Central memory CD4-positive, alpha-beta T cell (primary cell): ENCODE measurements at regions not wholly inside any gene's neighbourhood (a gene's known extent, or its start where the extent isn't known, plus 50 kb on each side); places are given as distances from the start of the nearest gene placed in this dataset.
"Not testable (repeated sequence)": the region's sequence is repeated elsewhere in the genome, so short reads cannot be mapped to it uniquely, and the experiment has no call there.

Experiments used
- DNase-seq: peaks from one replicate; pipeline ENCODE4 v3.0.0; 2022

DNA sequence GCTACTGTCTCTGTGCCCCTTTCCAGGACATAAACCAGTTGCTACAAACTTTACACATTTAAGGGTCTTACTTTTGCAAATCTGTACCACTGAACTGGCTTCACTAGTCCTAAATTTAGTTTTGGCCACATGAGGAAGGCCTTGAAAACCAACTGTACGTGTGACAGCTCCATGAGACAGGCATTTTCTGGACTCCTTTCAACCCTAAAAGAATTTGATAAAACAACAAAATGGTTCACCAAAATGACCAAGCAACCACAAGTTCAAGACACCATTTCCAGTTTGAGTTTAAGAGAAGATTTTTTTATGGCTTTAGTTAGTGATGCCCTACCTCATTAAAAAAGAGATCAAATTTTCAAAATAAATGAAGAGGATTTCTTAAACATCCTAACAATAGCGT lies 246.4 kb downstream of the ZNF674 start:
- DNase-seq: no peak

DNA sequence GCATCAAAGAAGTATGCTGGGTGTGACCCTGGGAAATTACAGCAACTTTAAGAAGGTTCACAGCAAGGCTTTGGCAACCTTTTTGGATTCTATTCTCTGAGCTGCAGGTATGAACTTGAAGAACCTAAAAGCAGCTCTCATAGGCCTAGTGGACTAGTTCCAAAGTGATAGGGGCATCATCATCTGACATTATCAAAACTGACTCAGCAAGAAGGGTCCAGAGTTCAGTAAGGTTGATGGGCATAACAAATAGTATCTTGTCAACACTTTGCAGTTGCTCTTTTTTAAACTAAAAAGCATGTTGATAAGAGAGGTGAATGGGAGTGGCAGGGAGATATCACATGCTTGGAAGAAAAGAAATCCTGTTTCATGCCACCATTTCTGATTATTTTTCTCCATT lies 249.3 kb downstream of the ZNF674 start:
- no peak for DNase-seq

DNA sequence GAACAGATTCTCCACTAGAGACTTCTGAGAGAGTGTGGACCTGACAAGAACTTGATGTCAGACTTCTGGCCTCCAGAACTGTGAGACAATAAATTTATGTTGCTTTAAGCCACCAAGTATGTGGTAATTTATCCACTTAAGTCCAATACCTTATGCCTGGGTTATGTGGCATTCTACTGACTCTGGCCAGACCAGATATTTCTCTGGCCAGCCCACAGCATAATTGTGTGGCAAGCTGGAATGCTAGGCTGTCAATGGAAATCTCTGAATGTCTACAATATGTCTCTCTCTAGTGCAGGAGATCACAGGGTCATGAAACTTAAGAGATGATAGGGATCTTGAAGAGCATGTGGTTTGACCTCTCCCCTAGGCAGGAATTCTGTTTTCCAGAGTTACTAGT lies 251.0 kb downstream of the ZNF674 start:
- DNase-seq: no peak

DNA sequence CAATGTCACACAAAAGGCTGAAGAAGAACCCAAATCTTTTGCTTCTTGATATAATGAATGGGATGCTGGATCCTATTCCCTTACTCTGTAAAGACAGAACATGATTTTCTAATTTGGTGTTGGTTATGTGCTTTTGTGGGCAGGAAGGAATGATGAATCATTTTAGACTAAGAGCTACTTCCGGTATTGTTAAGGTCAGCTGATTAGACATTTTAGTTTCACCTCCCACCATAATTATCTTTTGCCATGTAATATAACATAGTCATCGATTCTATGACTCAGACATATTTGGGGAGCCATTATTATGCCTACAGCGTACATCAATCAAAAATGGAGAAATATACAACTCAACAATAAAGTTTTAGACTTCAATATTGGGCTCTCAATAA lies 265.3 kb downstream of the ZNF674 start:
- no peak for DNase-seq

DNA sequence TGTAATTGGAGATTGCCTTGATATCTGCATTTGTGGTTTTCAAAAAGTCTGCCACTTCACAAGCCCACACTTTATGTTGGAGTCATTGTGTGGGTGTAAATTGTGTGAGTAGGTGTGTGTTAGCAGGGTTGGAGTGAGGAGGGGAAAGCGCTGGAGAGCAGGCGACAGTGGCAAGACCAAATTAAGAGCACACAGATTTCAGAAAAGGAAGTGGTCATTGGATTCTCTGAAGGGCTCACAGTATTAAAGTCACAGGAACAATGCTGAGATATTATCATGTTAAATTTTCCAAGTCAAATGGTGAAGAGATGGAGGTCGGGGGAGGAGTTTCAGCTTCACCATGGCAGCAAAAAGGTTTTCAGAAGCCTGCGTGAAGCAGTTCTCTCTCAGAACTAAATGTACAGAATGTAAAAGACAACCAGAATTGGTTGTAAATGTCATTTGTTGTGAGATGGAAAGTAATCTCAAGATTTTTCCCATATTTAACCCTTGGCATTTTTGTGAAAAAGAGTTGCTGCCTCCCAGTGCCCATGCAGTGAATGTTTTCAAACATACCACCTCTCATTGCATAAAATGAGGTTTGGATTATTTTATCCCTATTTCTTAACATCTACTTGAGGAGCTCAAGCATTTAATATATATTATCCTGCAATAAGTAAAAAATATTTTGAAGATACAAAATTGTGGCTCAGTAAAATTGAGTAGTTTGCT lies 265.9 kb downstream of the ZNF674 start:
- DNase-seq: no peak

DNA sequence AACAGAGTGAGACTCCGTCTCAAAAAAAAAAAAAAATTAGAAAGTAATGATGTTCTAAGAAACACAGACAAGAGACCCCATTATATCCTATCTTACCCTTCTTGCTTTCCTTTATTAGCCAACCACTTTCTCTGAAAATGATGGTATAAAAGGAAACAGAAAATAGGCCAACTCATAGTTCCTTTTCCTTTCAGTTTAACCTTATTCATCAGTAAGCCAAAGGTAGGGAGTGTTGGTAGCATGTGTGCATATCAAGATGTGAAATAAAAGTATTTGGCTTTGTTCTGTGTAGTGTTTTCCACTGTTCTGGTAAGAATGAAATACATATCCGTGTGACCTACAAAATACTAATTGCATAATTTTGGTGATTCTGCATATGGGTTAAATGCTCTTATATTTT lies 266.6 kb downstream of the ZNF674 start:
- DNase-seq: no peak

DNA sequence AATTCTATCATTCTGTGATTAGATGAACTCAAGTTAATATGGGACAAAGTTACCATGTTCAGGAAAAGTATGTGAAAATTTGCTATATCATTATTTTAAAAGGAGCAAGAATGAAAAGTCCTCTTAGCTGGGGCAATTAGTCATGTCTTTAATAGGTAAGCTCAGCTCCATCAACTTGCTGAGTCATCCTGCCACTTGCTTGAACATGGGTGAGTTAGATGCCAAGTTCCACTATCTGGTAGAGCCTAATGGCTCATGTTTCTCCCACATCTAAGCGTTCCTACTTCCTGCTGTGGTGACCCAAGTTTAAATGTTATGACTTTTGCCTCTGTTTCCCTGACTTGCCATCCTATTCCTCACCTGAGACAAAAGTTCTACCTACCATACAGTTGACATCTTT lies 276.8 kb downstream of the ZNF674 start:
- DNase-seq: no peak

DNA sequence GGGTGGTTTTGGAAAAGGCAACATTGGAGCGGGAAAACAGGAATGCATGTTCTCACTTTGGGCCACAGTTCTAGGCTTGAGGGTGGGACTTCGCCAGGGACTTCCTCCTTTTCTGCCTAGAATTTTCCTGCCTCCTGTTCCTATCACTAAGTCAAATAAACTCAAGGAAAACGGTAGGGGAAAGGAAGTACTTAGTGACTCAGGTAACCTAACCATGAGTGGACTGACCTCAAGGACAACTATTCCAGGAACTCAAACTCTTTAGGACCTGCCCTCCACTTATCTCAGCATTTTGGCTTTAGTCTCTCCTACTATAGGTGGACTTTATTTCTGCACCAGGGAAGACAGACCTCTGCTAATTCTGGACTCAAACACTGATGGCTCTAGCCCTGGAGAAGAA lies 281.7 kb downstream of the ZNF674 start:
- no peak for DNase-seq

GRCh38 chrX:46262304-46262703 lies 282.9 kb downstream of the ZNF674 start:
- DNase-seq: no peak

DNA sequence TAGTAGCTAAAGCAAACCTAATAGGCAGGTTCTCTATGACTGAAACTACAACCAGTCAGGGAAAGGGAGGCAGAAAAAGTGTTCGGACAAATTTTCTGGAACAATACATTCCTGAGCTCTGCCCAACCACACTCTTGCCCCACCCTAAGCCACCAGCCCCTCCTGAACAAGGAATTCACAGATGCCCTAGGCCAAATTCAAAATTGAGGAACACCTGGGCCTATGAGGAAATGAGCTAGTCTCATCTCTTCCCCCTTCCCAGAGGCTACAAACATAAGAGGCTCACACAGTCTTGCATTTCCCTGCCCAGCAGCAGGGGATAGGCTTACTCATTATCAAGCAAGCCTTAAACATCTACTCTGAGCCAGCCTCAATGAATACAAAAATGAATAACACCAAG lies 284.7 kb downstream of the ZNF674 start:
- no peak for DNase-seq

GRCh38 chrX:46258356-46258755 lies 286.9 kb downstream of the ZNF674 start:
- no peak for DNase-seq

GRCh38 chrX:46257451-46257879 lies 287.8 kb downstream of the ZNF674 start:
- no peak for DNase-seq

- no peak for DNase-seq
These were observed 288.3 kb downstream of the ZNF674 start for GRCh38 chrX:46256875-46257274.

GRCh38 chrX:46255046-46255445 lies 290.2 kb downstream of the ZNF674 start:
- DNase-seq: no peak

- no peak for DNase-seq
These were observed 290.6 kb downstream of the ZNF674 start for GRCh38 chrX:46254641-46255040.

DNA sequence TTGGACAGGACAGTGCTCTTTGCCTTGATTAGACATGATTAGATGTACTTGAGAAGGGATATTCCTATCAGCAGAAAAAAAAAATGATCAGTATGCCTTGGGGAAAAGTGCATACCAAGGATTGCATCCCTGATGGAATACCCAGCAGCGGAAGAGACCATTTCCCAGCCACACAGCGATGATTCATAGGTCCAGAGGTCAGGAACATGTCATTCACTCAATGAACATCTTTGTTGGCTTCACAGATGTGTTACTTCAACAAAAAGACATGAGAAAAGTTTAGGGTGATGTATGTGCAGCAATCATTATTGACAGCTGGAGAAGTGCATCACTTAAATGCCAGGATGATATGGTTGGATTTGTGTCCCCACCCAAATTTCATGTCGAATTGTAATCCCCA lies 293.5 kb downstream of the ZNF674 start:
- no peak for DNase-seq

- no peak for DNase-seq
These were observed 295.1 kb downstream of the ZNF674 start for GRCh38 chrX:46250151-46250550.

DNA sequence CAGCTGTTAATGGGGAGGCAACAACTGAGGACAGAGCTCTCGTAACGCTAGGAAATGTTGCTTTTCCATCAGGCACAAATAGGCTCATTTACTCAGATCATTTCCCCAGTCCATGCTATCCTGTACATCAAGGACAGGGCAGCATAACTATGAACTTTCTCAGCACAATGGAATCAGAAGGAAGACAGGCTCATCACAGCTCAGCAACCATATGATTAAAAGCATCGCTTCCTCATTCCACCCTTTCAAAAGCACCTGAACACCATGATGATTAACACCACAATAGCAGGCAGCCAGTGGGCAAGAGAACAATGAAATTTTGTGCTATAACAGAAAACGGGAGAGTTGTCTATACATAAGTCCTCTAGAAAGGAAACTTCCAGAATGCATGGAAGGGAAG lies 297.8 kb downstream of the ZNF674 start:
- no peak for DNase-seq

DNA sequence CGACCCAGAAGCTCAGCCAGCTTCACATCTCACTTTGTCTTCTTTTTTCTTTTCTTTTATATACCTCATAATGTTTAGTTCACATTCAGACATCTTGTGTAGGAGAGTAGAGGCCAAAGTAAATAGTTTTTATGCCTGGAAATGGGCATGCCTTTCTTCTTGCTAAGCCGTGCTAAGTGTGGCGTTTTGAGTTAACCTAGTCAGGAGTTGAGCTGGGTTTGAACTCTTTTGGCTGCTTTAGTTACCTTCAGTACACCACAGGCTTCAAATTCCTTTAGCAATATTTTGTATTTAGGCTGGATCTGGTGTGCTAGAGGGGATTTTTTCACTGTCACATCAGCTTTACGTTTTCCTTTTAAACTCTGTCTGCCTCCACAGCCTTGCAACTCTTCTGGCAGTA lies 300.8 kb downstream of the ZNF674 start:
- DNase-seq: no peak

- no peak for DNase-seq
These were observed 308.8 kb downstream of the ZNF674 start for GRCh38 chrX:46236411-46236810.

- DNase-seq: no peak
These were observed 309.4 kb downstream of the ZNF674 start for GRCh38 chrX:46235778-46236177.

DNA sequence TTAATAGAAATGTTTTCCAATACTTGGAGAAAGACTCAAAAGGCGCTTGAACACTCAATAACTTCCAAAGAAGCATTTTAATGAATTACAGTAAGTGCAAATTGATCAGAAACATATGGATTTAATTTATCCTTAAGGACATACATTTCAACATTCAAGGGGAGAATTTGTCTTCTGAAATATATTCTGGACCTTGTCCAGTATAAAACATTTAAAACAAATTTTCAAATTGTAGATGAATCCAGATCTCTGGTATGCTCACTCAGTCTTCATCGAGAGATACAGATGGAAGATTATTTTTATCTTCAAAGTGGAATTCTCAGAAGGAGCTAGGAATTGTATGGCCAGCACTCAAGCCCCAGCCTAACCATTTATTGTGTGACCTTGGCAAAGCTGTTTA lies 310.4 kb downstream of the ZNF674 start:
- DNase-seq: no peak

- no peak for DNase-seq
These were observed 316.8 kb downstream of the ZNF674 start for GRCh38 chrX:46228389-46228788.

DNA sequence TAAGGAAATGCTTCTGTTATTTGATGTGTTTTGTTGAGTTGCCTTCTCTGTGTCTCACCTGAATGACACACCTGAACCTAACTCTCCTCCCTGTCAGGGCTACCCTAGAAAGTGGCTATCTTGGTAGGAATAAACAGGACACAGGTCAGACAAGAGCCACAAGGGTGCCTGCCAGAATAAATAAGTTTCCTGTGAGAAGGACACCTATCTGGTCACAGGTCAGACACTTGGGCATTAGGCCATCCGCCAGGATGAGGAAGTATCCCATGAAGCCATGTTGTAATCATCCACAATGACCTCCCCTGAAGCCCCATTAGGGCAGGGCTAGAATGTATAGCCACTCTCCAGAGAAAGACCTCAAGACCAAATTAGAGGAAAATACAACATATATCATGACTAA lies 318.8 kb downstream of the ZNF674 start:
- DNase-seq: no peak

- DNase-seq: not testable (repeated sequence)
These were observed 321.7 kb downstream of the ZNF674 start for GRCh38 chrX:46223499-46223898.
